ENCODE measurements at regions not wholly inside any gene's neighbourhood (a gene's known extent, or its start where the extent isn't known, plus 50 kb on each side); places are given as distances from the start of the nearest gene placed in this dataset.

- BruUV-seq (replicated peaks), result no TSS peak
- H3K4me3 ChIP-seq (replicated peaks in 1 of 3; ENCODE audit: insufficient read depth in 1 of 3, low read depth in 1 of 3, low read length in 3 of 3), result no peak overlapping the region
- ChIA-PET POLR2A (no interaction called here), CTCF (no interaction called here)
- H3K36me3 ChIP-seq (ENCODE audit: control insufficient read depth in 2 of 2, extremely low read depth in 1 of 2, insufficient read depth in 2 of 2, low read length in 2 of 2), result no peaks in the 10 kb centered on the region
- peaks cover 10% of the 10 kb centered on the region for H3K4me1 ChIP-seq (ENCODE audit: control insufficient read depth, extremely low read depth, insufficient read depth, low read length)
- peaks cover 2% of the 10 kb centered on the region in 2 experiments for H3K27me3 ChIP-seq (ENCODE audit: control insufficient read depth in 2 of 2, insufficient read depth in 2 of 2, low read length in 2 of 2)
- no peaks in the 10 kb centered on the region for H3K79me2 ChIP-seq (ENCODE audit: control insufficient read depth, insufficient read depth, low read length)
- no peak for DNase-seq (ENCODE audit: low read depth, low spot score)
- intact Hi-C loops (cut with micrococcal nuclease), result no loop called here
- no peak overlapping the region for H2AFZ ChIP-seq (ENCODE audit: low read depth, low read length)
- no peaks in the 10 kb centered on the region for H3K9me3 ChIP-seq (replicated peaks; ENCODE audit: control insufficient read depth, insufficient read depth, low read length)
- H3K4me2 ChIP-seq (ENCODE audit: insufficient read depth, low read length), result no peak overlapping the region
- H3K9ac ChIP-seq (replicated peaks; ENCODE audit: extremely low read depth, insufficient read depth, low read length), result no peak overlapping the region
- FAIRE-seq, result no peak
- no peak overlapping the region for H3K27ac ChIP-seq (ENCODE audit: insufficient read depth, low read depth, low read length)
- H4K20me1 ChIP-seq (replicated peaks; ENCODE audit: control insufficient read depth, extremely low read depth, insufficient read depth, low read length), result no peaks in the 10 kb centered on the region
- no peak for TF ChIP-seq FOS (IDR thresholded peaks at IDR 0.05; ENCODE audit: borderline replicate concordance, insufficient read depth, low read length)
- dilution Hi-C loops (cut with MboI; ENCODE audit: extremely low pct_ligation_motif_present, low sequenced_read_pairs), result no loop called here
- H3K9me1 ChIP-seq (replicated peaks; ENCODE audit: control insufficient read depth, extremely low read depth, insufficient read depth, low read length), result no peaks in the 10 kb centered on the region
These were observed 64.9 kb downstream of the LLPH start for GRCh38 chr12:66065641-66066136.

- POLR2A ChIA-PET, result no interaction called here
- Histone ChIP-seq H3K9me1 (replicated peaks; ENCODE audit: control insufficient read depth, extremely low read depth, insufficient read depth, low read length) (no peaks in the 10 kb centered on the region), H3K27ac (ENCODE audit: insufficient read depth, low read depth, low read length) (no peak overlapping the region), H3K4me2 (ENCODE audit: insufficient read depth, low read length) (no peak overlapping the region), H3K4me1 (ENCODE audit: control insufficient read depth, extremely low read depth, insufficient read depth, low read length) (peaks cover 10% of the 10 kb centered on the region), H3K79me2 (ENCODE audit: control insufficient read depth, insufficient read depth, low read length) (no peaks in the 10 kb centered on the region), H3K27me3 (ENCODE audit: control insufficient read depth in 2 of 2, insufficient read depth in 2 of 2, low read length in 2 of 2) (peaks cover 2 to 4% of the 10 kb centered on the region in 2 experiments), H3K9ac (replicated peaks; ENCODE audit: extremely low read depth, insufficient read depth, low read length) (no peak overlapping the region), H3K4me3 (replicated peaks in 1 of 3; ENCODE audit: insufficient read depth in 1 of 3, low read depth in 1 of 3, low read length in 3 of 3) (no peak overlapping the region), H3K36me3 (ENCODE audit: control insufficient read depth in 2 of 2, extremely low read depth in 1 of 2, insufficient read depth in 2 of 2, low read length in 2 of 2) (no peaks in the 10 kb centered on the region), H4K20me1 (replicated peaks; ENCODE audit: control insufficient read depth, extremely low read depth, insufficient read depth, low read length) (no peaks in the 10 kb centered on the region), H2AFZ (ENCODE audit: low read depth, low read length) (no peak overlapping the region), H3K9me3 (replicated peaks; ENCODE audit: control insufficient read depth, insufficient read depth, low read length) (no peaks in the 10 kb centered on the region)
- TF ChIP-seq GATA2 (IDR thresholded peaks at IDR 0.05; ENCODE audit: insufficient read depth, insufficient read length, low read depth, low read length), result no peak
- TF ChIP-seq JUN (IDR thresholded peaks at IDR 0.05; ENCODE audit: borderline replicate concordance, insufficient read depth, insufficient read length, low read depth), result no peak
- no peak for TF ChIP-seq POLR2AphosphoS5 (IDR thresholded peaks at IDR 0.05; ENCODE audit: insufficient read depth, low read depth, low read length)
- TF ChIP-seq, protein P1, sequence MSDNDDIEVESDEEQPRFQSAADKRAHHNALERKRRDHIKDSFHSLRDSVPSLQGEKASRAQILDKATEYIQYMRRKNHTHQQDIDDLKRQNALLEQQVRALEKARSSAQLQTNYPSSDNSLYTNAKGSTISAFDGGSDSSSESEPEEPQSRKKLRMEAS (IDR thresholded peaks at IDR 0.05; ENCODE audit: insufficient read depth, insufficient read length), result no peak
- TF ChIP-seq MYC (IDR thresholded peaks at IDR 0.05; ENCODE audit: low read depth, low read length), result no peak
- no TSS peak for BruUV-seq (replicated peaks)
- no peak for DNase-seq (ENCODE audit: low read depth, low spot score)
- intact Hi-C loops (cut with micrococcal nuclease) (no loop called here), dilution Hi-C loops (cut with MboI; ENCODE audit: extremely low pct_ligation_motif_present, low sequenced_read_pairs) (no loop called here)
- no peak for FAIRE-seq
- CTCF ChIA-PET, result no interaction called here
These were observed 65.4 kb downstream of the LLPH start for GRCh38 chr12:66065150-66065549.
